Mucosa of stomach (tissue), 1 donor: ENCODE measurements at regions not wholly inside any gene's neighbourhood (a gene's known extent, or its start where the extent isn't known, plus 50 kb on each side); places are given as distances from the start of the nearest gene placed in this dataset.
A peak's percentile ranks its signal among the peaks of the same experiment; 100 is the strongest.
"Not testable (repeated sequence)": the region's sequence is repeated elsewhere in the genome, so short reads cannot be mapped to it uniquely, and the experiment has no call there.

Source experiments
- H3K27me3 ChIP-seq: one replicate; pipeline ENCODE4 v1.7.0; 2013; ENCODE audit warnings: mild to moderate bottlenecking, low read length; ENCODE audit not compliant: control insufficient read depth, insufficient read depth
- H3K36me3 ChIP-seq: one replicate; pipeline ENCODE4 v1.7.0; 2013; ENCODE audit warnings: low read length; ENCODE audit not compliant: control insufficient read depth, insufficient read depth
- H3K4me1 ChIP-seq: one replicate; pipeline ENCODE4 v1.7.0; 2013; ENCODE audit warnings: mild to moderate bottlenecking, low read length; ENCODE audit not compliant: control insufficient read depth, insufficient read depth
- H3K4me3 ChIP-seq: one replicate; pipeline ENCODE4 v1.7.0; 2013; ENCODE audit warnings: low read length
- H3K9ac ChIP-seq: one replicate; pipeline ENCODE4 v1.7.0; 2013; ENCODE audit warnings: mild to moderate bottlenecking, low read length, moderate library complexity
- H3K9me3 ChIP-seq: one replicate; pipeline ENCODE4 v1.7.0; 2013; ENCODE audit warnings: mild to moderate bottlenecking, low read length, moderate library complexity; ENCODE audit not compliant: control insufficient read depth
- donor health status: Pancreatic carcinoma.

DNA sequence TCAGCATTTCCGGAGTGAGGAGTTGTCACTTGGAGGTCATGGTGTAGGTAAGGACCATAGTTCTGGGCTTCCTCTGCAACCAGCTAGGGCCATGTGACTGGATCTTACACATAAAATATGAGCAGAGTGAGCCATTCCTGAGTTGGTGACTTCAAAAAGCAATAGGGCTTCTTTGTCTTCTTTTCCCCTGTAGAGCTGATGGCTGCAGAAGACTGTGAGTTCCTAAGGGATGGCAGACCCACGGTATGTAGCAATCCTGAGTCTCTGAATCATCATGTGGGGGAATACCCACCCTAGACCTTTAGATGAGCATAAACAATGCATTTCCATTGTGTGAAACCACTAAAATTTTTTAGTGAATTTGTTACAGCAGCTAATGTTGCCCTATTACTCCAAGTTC, 151.1 kb upstream of the TBX3 start:
- no peaks in the 10 kb centered on the region for H3K9me3 ChIP-seq
- H3K4me3 ChIP-seq: no peak overlapping the region
- H3K36me3 ChIP-seq: no peaks in the 10 kb centered on the region
- H3K4me1 ChIP-seq: no peaks in the 10 kb centered on the region
- H3K9ac ChIP-seq: no peak overlapping the region
- no peaks in the 10 kb centered on the region for H3K27me3 ChIP-seq

DNA sequence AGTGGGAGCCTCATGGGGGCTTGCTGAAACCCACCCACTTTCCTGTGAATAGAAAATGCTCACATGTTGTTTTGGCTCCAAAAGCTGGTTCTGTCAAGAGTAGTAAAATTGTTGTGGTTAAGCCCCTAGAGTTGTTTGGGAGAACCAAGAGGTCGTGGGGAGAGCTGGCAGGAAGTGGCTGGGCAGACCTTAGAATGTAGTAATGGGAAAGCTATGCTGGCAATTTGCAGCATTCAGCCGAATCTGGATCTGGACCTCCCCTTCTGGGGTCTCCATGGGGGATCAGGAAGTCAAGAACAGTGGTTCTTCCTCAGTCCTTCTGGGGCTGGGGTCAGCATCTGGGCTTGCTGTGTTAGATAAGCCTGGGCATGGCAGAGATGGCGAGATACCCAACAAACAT, 150.6 kb upstream of the TBX3 start:
- Histone ChIP-seq H3K4me3 (no peak overlapping the region), H3K27me3 (no peaks in the 10 kb centered on the region), H3K4me1 (no peaks in the 10 kb centered on the region), H3K9ac (no peak overlapping the region), H3K9me3 (no peaks in the 10 kb centered on the region), H3K36me3 (no peaks in the 10 kb centered on the region)

DNA sequence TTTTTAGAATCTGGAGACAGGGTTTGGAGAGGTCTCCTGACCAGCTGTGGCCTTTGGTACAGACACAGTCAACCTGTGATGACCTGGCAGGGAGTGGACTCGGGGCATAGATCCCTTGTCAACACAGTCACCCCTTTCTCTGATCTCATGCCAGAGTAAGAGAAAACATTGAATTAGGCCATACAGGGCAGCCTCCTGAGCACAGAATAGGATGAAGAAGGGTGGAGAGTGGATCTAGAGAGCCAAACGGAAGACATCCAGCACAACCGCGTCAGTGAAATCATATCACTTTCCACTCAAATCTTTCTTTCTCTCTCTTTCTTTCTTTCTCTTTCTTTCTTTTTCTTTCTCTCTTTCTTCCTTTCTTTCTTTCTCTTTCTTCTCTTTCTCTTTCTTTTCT, 145.9 kb upstream of the TBX3 start:
- no peaks in the 10 kb centered on the region for H3K9me3 ChIP-seq
- no peaks in the 10 kb centered on the region for H3K36me3 ChIP-seq
- H3K4me1 ChIP-seq: peaks cover 7% of the 10 kb centered on the region
- no peak overlapping the region for H3K4me3 ChIP-seq
- no peak overlapping the region for H3K9ac ChIP-seq
- H3K27me3 ChIP-seq: no peaks in the 10 kb centered on the region

DNA sequence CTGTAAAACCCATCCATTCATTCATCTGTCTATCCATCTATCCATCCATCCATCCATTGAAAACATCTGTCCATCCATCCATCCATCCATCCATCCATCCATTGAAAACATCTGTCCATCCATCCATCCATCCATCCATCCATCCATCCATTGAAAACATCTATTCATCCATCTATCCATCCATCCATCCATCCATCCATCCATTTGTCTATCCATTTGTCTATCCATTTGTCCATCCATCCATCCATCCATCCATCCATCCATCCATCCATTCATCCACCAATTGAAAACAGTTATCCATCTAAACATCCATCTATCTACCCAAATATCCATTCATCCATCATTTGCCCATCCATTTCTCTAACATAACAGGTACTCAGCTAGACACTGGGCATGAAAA, 145.3 kb upstream of the TBX3 start:
- not testable (repeated sequence) for H3K4me1 ChIP-seq, H3K4me3 ChIP-seq, H3K9ac ChIP-seq, H3K27me3 ChIP-seq, H3K36me3 ChIP-seq, H3K9me3 ChIP-seq

DNA sequence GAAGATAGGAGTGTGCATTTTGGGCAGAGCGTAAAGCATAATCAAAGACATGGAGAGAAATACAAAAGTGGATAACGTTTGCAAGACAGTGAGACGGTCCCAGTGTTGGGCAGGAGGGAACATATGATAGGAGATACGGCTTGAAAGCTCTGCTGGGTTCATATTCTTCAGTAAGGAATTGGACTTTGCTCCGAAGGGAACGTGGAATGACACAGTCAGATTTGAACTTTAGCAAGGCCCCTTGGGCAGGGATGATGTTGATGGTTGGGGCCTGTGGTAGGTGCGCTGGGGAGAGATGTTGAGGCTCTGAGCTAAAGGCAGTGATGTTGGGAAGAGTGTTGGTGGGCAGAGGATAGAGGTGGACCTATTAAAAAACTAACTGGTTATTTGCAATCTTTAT, 143.5 kb upstream of the TBX3 start:
- peaks cover 7% of the 10 kb centered on the region for H3K4me1 ChIP-seq
- no peak overlapping the region for H3K9ac ChIP-seq
- H3K36me3 ChIP-seq: no peaks in the 10 kb centered on the region

DNA sequence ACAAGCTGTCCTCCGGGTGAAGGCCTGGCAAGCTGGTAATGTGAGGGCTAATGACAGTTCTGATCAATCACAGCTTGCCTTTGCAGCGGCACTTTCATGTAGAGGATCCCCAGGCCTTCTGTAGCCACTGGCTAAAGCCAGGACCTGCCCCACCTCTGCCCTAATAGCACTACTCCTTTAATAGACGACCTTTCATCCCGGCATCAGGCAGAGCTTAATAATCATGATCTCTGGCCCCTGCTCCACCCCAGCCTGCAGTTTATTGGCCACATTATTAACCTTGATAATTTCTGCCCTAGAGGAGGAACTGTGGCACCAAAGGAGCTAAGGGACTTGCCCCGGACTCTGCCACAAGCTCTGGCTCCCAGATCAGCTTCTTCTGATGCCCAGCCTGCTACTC, 142.3 kb upstream of the TBX3 start:
- Histone ChIP-seq H3K36me3 (no peaks in the 10 kb centered on the region), H3K9ac (no peak overlapping the region), H3K4me1 (peaks cover 7% of the 10 kb centered on the region), H3K27me3 (no peaks in the 10 kb centered on the region), H3K9me3 (no peaks in the 10 kb centered on the region), H3K4me3 (no peak overlapping the region)

More for the DNA sequence above, 143.5 kb upstream of the TBX3 start:
- Histone ChIP-seq H3K27me3 (no peaks in the 10 kb centered on the region), H3K4me3 (no peak overlapping the region), H3K9me3 (no peaks in the 10 kb centered on the region)

DNA sequence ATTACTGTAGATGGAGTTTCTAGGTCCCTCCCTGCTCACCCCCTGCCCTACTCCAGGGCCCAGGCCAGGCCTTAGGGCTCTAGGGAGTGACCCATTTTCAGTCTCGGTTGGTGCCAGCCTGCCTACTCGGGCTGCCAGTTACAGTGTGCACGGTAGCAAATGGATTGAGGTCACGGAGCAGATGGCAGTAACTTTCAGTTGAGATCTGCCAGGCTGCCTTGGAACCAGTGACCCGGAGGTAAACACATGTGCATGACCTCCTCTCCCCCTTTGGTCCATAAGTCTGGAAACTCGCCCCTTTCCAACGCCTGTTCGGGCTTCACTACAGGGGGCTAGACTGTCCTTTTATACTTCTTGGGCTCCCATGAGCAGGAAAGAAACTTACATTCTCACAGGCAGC, 139.7 kb upstream of the TBX3 start:
- H3K4me1 ChIP-seq: peaks cover 14% of the 10 kb centered on the region
- H3K36me3 ChIP-seq: no peaks in the 10 kb centered on the region
- H3K9ac ChIP-seq: no peak overlapping the region
- no peaks in the 10 kb centered on the region for H3K27me3 ChIP-seq
- H3K9me3 ChIP-seq: no peaks in the 10 kb centered on the region
- no peak overlapping the region for H3K4me3 ChIP-seq

DNA sequence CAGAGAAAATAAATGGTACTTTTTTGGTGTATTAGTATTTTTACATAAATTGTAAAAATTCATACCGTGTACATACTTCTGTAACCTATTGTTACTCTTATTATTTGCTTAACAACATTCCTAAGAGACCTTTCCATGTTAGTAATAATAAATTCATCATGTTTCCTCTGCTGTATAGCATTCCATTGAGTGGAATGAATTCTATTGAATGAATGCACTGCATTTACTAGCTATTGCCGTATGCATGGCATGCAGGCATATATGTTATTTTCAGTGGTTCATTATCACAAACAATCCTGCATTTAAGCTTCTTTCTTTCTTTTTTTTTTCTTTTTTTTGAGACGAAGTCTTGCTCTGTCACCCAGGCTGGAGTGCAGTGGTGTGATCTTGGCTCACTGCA, 137.6 kb upstream of the TBX3 start:
- H3K4me3 ChIP-seq: no peak overlapping the region
- H3K4me1 ChIP-seq: peaks cover 14% of the 10 kb centered on the region
- no peak overlapping the region for H3K9ac ChIP-seq
- no peaks in the 10 kb centered on the region for H3K9me3 ChIP-seq
- H3K36me3 ChIP-seq: no peaks in the 10 kb centered on the region
- H3K27me3 ChIP-seq: no peaks in the 10 kb centered on the region

DNA sequence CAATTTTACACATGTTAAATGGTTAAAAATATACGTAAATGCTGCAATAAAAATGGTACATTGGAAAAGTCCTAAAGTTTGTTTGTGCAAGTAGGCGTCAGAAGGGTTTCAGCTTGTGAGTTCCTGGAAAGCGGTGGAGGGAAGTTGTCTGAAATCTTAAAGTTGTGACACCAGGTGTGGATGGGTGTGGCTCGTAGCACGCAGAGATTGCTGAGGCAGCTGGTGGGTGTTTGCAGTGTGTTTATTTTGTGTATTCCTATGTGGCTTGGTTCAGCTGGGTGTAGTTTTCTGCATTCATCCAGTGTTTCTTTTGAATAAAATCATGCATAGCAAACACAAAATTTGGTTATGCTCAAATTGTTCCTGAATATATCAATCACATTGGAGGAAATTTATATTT, 136.8 kb upstream of the TBX3 start:
- Histone ChIP-seq H3K4me3 (no peak overlapping the region), H3K9me3 (no peaks in the 10 kb centered on the region), H3K27me3 (no peaks in the 10 kb centered on the region), H3K9ac (no peak overlapping the region), H3K36me3 (no peaks in the 10 kb centered on the region), H3K4me1 (peaks cover 7% of the 10 kb centered on the region)

DNA sequence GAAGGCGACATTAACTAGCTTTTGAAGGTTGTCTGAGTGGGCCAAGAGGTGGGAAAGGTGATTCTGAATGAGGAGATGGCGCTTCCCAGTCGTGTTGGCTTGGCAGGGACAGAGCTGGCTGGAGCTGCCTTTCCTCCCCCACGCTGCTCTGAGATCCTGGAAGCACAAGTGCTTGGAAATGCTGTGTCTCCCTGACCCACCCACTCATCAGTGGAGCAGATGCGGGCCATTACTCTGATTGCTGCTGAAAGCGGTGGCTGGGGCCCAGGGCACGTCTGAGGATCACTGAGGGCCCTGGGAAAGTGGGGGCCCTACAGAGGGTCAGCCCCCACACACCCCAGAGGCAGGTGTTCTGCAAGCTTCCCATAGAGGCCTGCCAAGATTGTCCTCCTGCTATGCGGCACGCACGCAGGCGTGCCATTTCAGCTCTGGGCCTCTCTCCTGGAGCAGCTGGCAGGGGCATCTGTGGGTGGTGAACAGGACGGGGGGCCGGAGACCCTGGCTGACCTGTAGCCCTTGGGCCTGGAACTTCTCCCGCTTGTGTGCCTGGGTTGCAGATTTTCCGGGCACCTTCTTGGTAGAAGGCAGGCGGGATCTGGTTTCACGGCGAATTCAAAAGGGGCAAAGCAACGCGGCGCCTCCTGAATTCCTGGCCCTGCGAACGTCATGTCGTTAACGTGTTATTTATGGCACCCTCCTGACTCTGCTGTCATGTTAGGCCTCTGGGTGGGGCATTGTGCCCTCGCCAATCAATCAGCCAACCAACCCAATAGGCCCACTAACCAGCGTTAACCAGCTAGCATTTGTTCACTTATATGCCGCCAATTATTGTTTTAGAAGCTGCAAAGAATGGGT, 133.8 kb upstream of the TBX3 start:
- Histone ChIP-seq H3K9me3 (no peaks in the 10 kb centered on the region), H3K27me3 (no peaks in the 10 kb centered on the region), H3K4me3 (no peak overlapping the region), H3K9ac (no peak overlapping the region), H3K4me1 (peaks cover 11% of the 10 kb centered on the region), H3K36me3 (no peaks in the 10 kb centered on the region)

DNA sequence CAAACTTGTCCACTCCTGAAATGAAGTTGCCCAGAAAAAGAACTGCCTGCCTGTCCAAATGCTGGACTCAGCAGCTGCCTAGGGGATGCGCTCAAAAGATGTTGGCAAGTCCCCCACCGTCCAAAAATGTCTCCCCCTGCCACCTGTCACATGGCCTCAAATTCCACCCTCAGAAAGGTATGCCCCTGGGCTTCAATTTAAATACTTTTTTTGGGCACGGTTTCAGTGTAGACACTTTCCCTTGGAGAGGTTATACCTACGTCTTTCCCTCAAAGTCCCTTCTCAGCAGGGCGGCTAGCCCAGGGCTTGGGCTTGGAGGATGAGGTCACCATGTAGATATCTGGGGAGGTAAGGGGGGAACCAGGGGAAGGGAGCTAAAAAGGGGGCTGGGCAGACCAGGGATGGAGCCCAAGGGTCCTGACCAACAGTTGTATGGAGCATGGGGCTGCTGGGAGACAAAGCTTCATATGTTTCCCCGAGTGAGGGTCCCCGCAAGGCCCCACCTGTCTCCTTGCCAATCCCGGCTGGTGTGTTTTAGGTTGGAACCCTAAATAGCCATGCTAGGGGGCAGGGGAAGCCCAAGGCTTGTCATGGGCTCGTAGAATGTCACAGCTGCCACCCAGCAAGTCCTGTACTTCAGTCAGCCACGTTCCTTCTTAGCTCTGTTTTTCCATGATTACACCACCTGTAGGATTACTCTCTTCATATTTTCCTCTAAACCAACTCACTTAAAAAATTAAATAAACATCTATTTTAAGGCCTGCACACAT, 131.2 kb upstream of the TBX3 start:
- Histone ChIP-seq H3K4me3 (no peak overlapping the region), H3K27me3 (no peaks in the 10 kb centered on the region), H3K9ac (no peak overlapping the region), H3K36me3 (no peaks in the 10 kb centered on the region), H3K4me1 (peaks cover 7% of the 10 kb centered on the region), H3K9me3 (no peaks in the 10 kb centered on the region)

DNA sequence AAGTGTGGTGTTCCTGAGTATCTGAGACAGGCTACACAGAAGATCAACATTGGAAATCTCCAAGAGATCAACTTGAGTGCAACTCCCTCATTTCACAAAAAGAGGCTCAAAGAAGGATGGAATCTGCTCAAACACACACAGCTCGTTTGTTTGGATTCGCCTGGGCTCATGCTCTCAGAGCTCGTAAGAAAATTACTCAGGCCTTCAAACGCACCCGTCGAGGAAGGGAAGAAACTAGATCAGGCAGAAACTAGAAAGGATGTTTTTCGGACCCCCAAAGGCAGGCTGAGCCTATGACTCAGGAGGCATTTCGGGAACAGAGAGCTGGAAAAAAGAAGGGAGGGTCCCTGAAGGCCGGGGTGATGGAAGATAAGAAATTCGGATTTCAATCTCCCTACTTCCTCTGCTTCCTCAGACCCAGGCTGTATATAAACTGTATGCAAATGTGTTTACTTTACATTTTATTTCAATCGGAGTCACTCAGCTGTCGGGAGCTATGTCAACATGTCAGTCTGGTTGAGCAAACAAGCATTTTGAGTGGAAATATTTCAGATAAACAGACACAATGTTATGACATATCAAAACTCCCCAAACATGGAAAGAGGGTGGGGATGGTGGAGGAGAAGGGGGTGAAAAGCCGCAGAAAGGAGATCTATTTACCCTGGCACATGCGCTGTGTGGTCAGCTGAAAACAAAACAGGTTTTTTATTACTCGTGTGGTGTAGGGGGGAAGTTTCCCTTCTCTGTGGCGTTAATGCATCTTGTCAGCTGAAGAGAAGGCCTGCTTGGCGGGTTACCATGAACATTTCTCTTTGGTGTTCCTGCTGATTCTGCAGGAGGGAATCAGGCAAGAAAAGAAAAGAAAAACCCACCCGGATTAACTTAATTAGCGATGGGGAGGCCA, 129.1 kb upstream of the TBX3 start:
- no peaks in the 10 kb centered on the region for H3K36me3 ChIP-seq
- no peak overlapping the region for H3K4me3 ChIP-seq
- H3K27me3 ChIP-seq: no peaks in the 10 kb centered on the region
- H3K9ac ChIP-seq: peak overlapping the region; percentile 9
- peaks cover 7% of the 10 kb centered on the region for H3K4me1 ChIP-seq
- no peaks in the 10 kb centered on the region for H3K9me3 ChIP-seq
